Endodermal cell (in vitro differentiated cells): ENCODE measurements at regions not wholly inside any gene's neighbourhood (a gene's known extent, or its start where the extent isn't known, plus 50 kb on each side); places are given as distances from the start of the nearest gene placed in this dataset.

Experiments
- DNase-seq: peaks from one replicate; pipeline ENCODE4 v3.0.0-alpha.2; 2017
- H3K27ac ChIP-seq: 2 replicates; pipeline ENCODE4 v1.5.1; 2013; ENCODE audit warnings: mild to moderate bottlenecking, low read depth, low read length, moderate library complexity
- H3K27me3 ChIP-seq: 2 replicates; pipeline ENCODE4 v1.6.1; 2013; ENCODE audit warnings: mild to moderate bottlenecking, low read length, moderate library complexity; ENCODE audit not compliant: insufficient read depth, control insufficient read depth, poor library complexity, severe bottlenecking
- H3K36me3 ChIP-seq: 2 replicates; pipeline ENCODE4 v1.7.0; 2013; ENCODE audit warnings: mild to moderate bottlenecking, low read length, moderate library complexity; ENCODE audit not compliant: control insufficient read depth, insufficient read depth
- H3K4me1 ChIP-seq: one replicate; pipeline ENCODE4 v1.7.0; 2013; ENCODE audit warnings: low read length; ENCODE audit not compliant: control insufficient read depth, insufficient read depth
- H3K4me3 ChIP-seq: 2 replicates; pipeline ENCODE4 v1.5.1; 2013; ENCODE audit warnings: mild to moderate bottlenecking, low read length, moderate library complexity
- H3K9ac ChIP-seq: 2 replicates; pipeline ENCODE4 v1.6.1; 2013; ENCODE audit warnings: mild to moderate bottlenecking, low read length, moderate library complexity; ENCODE audit not compliant: poor library complexity, severe bottlenecking; ENCODE audit errors: extremely low read depth
- H3K9me3 ChIP-seq: 2 replicates; pipeline ENCODE4 v1.6.1; 2013; ENCODE audit warnings: mild to moderate bottlenecking, low read length, moderate library complexity; ENCODE audit not compliant: control insufficient read depth
- H3K27ac Mint-ChIP-seq: 2 replicates; pipeline ENCODE4 v1.8.0; 2020; ENCODE audit warnings: mixed read lengths
- H3K27me3 Mint-ChIP-seq: 2 replicates; pipeline ENCODE4 v1.8.0; 2021; ENCODE audit warnings: mild to moderate bottlenecking, mixed read lengths; ENCODE audit not compliant: insufficient read depth
- H3K36me3 Mint-ChIP-seq: 2 replicates; pipeline ENCODE4 v1.8.0; 2020; ENCODE audit warnings: low read depth, mixed read lengths
- H3K4me1 Mint-ChIP-seq: 2 replicates; pipeline ENCODE4 v1.8.0; 2020; ENCODE audit warnings: mixed read lengths
- H3K4me3 Mint-ChIP-seq: 2 replicates; pipeline ENCODE4 v1.8.0; 2020; ENCODE audit warnings: mild to moderate bottlenecking, moderate library complexity, mixed read lengths
- H3K9me3 Mint-ChIP-seq: 2 replicates; pipeline ENCODE4 v1.8.0; 2020; ENCODE audit warnings: mild to moderate bottlenecking, mixed read lengths
- WGBS, 2 experiments: methylation state at CpG; one replicate each; pipeline versions ENCODE4 v1.1.5 to v1.1.7; 2013; ENCODE audit warnings: missing lambda C conversion rate in 2 of 2, mixed read lengths in 1 of 2; ENCODE audit not compliant: insufficient coverage in 1 of 2, insufficient read length in 1 of 2; 5-methylcytosine and 5-hydroxymethylcytosine counted together
- TF ChIP-seq, protein P1 (sequence below): fragments of 200-600 bp; sonication (generic); conservative IDR thresholded peaks from 2 replicates; pipeline ENCODE4 v1.5.0; 2021; ENCODE audit warnings: antibody characterized with exemption, mild to moderate bottlenecking

GRCh38 chr11:26027887-26028286, 304.0 kb upstream of the ANO3 start:
- TF ChIP-seq, protein P1, sequence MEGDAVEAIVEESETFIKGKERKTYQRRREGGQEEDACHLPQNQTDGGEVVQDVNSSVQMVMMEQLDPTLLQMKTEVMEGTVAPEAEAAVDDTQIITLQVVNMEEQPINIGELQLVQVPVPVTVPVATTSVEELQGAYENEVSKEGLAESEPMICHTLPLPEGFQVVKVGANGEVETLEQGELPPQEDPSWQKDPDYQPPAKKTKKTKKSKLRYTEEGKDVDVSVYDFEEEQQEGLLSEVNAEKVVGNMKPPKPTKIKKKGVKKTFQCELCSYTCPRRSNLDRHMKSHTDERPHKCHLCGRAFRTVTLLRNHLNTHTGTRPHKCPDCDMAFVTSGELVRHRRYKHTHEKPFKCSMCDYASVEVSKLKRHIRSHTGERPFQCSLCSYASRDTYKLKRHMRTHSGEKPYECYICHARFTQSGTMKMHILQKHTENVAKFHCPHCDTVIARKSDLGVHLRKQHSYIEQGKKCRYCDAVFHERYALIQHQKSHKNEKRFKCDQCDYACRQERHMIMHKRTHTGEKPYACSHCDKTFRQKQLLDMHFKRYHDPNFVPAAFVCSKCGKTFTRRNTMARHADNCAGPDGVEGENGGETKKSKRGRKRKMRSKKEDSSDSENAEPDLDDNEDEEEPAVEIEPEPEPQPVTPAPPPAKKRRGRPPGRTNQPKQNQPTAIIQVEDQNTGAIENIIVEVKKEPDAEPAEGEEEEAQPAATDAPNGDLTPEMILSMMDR: peak; percentile 35
- no peak overlapping the region for H3K4me3 Mint-ChIP-seq
- Histone ChIP-seq H3K4me1 (no peaks in the 10 kb centered on the region), H3K36me3 (no peaks in the 10 kb centered on the region), H3K27me3 (no peaks in the 10 kb centered on the region), H3K9ac (no peak overlapping the region), H3K9me3 (no peaks in the 10 kb centered on the region), H3K27ac (no peak overlapping the region), H3K4me3 (no peak overlapping the region)
- no peak overlapping the region for H3K27ac Mint-ChIP-seq
- H3K9me3 Mint-ChIP-seq: no peaks in the 10 kb centered on the region
- DNase-seq: no peak
- no peaks in the 10 kb centered on the region for H3K27me3 Mint-ChIP-seq
- no peaks in the 10 kb centered on the region for H3K36me3 Mint-ChIP-seq
- H3K4me1 Mint-ChIP-seq: no peaks in the 10 kb centered on the region

- Mint-ChIP-seq H3K36me3 (no peaks in the 10 kb centered on the region), H3K9me3 (no peaks in the 10 kb centered on the region), H3K27ac (no peak overlapping the region), H3K27me3 (no peaks in the 10 kb centered on the region), H3K4me3 (no peak overlapping the region), H3K4me1 (no peaks in the 10 kb centered on the region)
- peak; percentile 39 for DNase-seq
- Histone ChIP-seq H3K4me3 (no peak overlapping the region), H3K4me1 (no peaks in the 10 kb centered on the region), H3K36me3 (no peaks in the 10 kb centered on the region), H3K27ac (no peak overlapping the region), H3K9me3 (no peaks in the 10 kb centered on the region), H3K27me3 (no peaks in the 10 kb centered on the region), H3K9ac (no peak overlapping the region)
- 69 to 70% methylated on average over 2 of the region's 2 CpGs for WGBS, 2 experiments
- TF ChIP-seq, protein P1: no peak
Observed at GRCh38 chr11:26028393-26028911, 303.5 kb upstream of the ANO3 start.

DNA sequence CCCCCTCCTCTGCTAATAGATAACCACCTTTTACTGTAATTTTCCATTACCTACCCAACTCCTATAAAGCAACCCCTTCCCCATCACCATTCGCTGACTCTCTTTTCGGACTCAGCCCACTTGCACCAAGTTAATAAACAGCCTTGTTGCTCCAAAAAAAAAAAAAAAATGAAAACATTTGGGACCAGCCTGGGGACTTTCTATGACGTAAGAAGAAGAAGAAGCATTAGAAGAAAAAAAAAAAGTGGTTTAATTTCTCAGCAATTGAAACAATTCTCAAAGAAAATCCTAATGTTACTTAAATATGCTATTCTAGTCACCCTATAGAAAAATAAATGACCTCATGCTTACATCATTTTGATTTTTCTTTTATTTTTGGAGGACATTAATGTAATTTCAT, 301.5 kb upstream of the ANO3 start:
- no peaks in the 10 kb centered on the region for H3K27me3 Mint-ChIP-seq
- H3K27ac Mint-ChIP-seq: no peak overlapping the region
- 93% methylated on average over 3 of the region's 3 CpGs; no CpG with 5 or more reads in 1 of the 2 experiments for WGBS, 2 experiments
- H3K4me3 ChIP-seq: no peak overlapping the region
- H3K36me3 Mint-ChIP-seq: no peaks in the 10 kb centered on the region
- no peaks in the 10 kb centered on the region for H3K9me3 ChIP-seq
- no peak for DNase-seq
- no peak overlapping the region for H3K9ac ChIP-seq
- no peaks in the 10 kb centered on the region for H3K27me3 ChIP-seq
- TF ChIP-seq, protein P1: no peak
- no peak overlapping the region for H3K27ac ChIP-seq
- H3K9me3 Mint-ChIP-seq: no peaks in the 10 kb centered on the region
- H3K4me3 Mint-ChIP-seq: no peak overlapping the region
- H3K4me1 Mint-ChIP-seq: no peaks in the 10 kb centered on the region
- H3K4me1 ChIP-seq: no peaks in the 10 kb centered on the region
- H3K36me3 ChIP-seq: no peaks in the 10 kb centered on the region
